Hematopoietic multipotent progenitor cell treated with erythropoietin and hydrocortisone succinate and interleukin-3 and kit ligand, for 8 days (in vitro differentiated cells): ENCODE measurements at regions not wholly inside any gene's neighbourhood (a gene's known extent, or its start where the extent isn't known, plus 50 kb on each side); places are given as distances from the start of the nearest gene placed in this dataset.
"Not testable (repeated sequence)": the region's sequence is repeated elsewhere in the genome, so short reads cannot be mapped to it uniquely, and the experiment has no call there.

Experiments used
- DNase-seq: peaks from one replicate; pipeline ENCODE4 v3.0.0-alpha.2; 2015

DNA sequence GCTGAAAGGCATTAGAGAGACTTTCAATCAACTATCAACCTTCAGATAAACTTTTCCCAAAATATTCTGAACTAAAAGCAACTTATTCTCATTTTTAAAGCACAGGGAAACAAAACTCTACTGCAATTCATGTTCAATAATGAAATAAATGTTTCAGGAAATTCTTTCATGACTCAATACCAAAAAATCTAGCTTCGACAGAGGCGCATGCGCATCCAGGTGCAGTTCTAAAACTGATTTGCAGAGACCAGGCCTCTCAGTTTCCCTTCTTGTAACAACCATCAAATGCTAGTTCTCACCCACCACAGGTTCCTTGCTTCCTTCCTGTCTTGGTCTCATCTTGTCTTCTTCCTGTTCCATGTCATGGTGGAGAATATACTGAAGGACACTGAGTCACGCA is 55.3 kb upstream of the NRBF2 start:
- DNase-seq: no peak

DNA sequence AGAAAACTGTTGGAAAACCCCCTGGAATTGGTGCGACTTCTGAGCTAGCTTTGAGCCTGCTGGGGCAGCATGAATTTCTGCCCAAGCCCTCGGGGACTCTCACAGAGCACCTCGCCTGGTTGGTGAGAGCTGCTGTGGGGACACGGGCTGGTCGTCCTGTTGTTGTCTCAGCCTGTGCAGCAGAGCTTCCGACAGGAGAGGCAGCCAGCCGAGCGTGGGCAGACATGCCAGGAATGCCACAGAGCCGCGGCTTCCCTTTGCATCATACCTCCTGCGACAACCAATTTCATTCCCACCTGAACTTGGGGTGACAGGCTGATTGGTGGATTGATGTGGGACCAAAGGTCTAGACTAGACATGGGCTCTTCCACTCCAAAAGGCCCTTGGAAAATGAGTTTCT is 60.2 kb upstream of the NRBF2 start:
- DNase-seq: no peak

DNA sequence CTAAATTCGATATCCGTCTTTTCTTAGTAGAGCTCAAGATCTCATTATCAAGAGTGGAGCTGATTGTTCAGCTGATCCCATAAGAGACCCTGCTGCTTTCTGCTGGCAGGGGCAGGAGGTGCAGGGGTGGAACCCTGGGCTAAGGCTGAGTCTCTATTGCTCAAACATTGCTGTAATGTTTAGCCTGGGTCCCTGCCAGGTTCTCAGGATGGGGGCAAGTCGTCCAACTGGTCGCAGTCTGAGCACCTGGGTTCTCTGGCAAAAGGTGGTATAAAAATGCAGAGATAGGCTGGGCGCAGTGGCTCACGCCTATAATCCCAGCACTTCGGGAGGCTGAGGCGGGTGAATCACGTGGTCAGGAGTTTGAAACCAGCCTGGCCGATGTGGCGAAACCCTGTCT is 62.0 kb upstream of the NRBF2 start:
- no peak for DNase-seq

DNA sequence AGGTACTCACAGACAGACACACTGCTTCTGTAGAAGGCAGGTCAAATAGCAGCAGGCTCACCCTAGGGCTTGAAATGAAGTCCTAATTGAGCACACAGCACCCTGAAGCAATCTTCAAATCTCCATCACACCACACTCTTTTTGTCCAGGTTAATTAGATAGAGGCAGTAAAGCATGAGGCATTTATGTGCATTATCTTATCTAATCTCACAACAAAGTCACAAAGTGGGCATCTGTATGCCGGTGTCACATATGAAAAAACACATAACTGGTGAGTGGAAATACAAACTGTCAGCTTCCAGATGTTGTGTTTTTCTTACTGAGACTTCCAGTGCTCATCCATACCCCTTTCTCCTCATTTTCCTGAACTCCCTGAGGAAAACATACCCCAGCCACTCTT is 63.8 kb upstream of the NRBF2 start:
- no peak for DNase-seq

DNA sequence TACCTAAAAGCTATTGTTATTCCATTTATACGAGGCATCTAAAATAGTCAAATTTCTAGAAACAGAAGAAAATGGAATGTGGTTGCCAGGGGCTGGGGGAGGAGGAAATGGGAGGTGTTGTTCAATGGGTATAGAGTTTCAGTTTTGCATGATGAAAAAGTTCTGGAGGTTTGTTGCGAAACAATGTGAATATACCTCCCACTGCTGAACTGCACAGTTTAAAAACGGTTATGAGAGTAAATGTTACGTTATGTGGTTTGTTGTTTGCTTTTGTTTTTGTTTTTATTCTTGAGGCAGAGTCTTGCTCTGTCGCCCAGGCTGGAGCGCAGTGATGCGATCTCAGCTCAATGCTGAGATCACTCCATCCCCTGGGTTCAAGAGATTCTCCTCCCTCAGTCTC is 64.9 kb upstream of the NRBF2 start:
- DNase-seq: no peak

DNA sequence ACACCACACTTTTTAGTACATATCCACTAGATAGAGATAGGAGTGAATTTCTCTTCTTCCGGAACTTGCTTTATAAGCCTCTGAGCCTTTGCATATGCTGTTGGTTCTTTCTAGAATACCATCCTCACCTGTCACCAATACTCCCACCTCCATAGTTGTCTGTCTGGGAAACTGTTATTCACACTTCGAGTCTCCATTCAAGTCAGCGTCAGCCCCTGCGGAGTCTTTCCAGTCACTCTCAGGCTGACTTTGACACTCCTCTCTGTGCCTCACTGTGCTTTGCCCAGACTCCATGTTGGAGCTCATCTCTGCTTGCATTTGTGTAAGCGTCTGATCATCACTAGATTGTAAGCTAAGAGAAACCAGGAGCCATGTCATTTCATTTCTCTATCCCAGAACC is 66.5 kb upstream of the NRBF2 start:
- DNase-seq: no peak

DNA sequence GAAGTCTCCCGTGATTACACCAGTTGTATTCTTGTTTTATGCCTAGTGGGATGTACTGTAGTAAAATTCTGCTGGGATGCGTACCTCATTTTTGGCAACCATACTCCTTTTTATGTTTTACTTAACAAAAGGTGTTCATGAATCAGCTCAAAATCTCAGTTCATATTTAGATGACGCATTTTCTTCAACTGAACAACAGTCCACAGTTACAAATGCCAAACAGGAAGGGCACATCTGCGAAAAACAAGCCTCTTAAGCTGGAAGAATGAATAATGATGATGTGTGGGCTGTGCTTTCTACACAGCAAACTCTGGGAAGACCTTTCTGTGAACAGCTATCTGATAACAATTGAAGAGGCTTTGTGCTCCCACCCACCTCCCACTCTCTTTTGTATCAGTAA is 68.4 kb upstream of the NRBF2 start:
- DNase-seq: no peak

GRCh38 chr10:63058236-63058635 is 74.9 kb upstream of the NRBF2 start:
- DNase-seq: no peak

DNA sequence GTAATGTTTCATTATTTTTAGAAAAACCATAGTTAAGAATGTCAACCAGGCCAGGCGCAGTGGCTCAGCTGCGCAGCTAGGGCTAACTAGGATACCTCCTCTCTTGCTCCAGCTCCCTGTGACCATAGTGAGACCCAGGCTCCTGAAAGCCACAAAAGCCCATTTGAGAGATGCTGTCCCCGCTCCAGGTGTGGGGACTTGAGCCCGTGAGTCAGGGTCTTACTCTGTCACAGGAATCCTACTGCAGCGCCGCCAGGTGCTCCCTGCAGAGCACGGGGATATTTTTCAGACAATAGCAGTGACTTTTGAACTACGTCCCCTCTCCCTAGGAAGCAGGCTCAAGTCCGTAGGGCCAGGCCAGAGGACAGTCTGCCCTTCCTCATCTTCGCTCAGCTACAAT is 75.6 kb upstream of the NRBF2 start:
- no peak for DNase-seq

- DNase-seq: no peak
Observed at GRCh38 chr10:63055705-63056104, 77.4 kb upstream of the NRBF2 start.

GRCh38 chr10:63054889-63055611 is 78.1 kb upstream of the NRBF2 start:
- DNase-seq: no peak

GRCh38 chr10:63052083-63052482 is 81.0 kb upstream of the NRBF2 start:
- no peak for DNase-seq

DNA sequence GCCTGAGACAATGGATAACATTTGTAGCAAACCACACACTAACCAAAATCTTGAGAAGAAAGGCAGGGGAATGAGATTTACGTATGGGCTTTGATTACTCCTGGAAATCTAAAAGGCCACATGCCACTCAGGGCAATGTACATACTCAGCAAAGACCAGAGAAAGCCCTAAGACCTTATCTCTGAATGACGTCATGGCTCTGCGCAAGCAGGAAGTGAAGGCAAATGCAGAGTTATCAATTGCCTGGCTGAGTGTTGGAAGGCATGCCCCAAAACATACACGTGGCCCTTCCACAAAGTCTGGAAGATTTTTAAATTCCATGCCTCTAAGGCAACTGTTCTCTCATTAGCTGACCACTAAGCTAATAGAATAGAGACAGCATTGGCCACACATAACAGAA is 90.9 kb upstream of the NRBF2 start:
- DNase-seq: no peak

DNA sequence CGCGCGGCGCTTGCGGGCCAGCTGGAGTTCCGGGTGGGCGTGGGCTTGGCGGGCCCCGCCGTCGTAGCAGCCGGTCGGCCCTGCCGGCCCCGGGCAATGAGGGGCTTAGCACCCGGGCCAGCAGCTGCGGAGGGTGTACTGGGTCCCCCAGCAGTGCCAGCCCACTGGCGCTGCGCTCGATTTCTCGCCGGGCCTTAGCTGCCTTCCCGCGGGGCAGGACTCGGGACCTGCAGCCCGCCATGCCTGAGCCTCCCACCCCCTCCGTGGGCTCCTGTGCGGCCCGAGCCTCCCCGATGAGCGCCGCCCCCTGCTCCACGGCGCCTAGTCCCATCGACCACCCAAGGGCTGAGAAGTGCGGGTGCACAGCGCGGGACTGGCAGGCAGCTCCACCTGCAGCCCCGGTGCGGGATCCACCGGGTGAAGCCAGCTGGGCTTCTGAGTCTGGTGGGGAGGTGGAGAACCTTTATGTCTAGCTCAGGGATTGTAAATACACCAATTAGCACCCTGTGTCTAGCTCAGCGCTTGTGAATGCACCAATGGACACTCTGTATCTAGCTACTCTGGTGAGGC is 99.4 kb upstream of the NRBF2 start:
- not testable (repeated sequence) for DNase-seq

GRCh38 chr10:63030536-63030935 is 102.6 kb upstream of the NRBF2 start:
- no peak for DNase-seq

DNA sequence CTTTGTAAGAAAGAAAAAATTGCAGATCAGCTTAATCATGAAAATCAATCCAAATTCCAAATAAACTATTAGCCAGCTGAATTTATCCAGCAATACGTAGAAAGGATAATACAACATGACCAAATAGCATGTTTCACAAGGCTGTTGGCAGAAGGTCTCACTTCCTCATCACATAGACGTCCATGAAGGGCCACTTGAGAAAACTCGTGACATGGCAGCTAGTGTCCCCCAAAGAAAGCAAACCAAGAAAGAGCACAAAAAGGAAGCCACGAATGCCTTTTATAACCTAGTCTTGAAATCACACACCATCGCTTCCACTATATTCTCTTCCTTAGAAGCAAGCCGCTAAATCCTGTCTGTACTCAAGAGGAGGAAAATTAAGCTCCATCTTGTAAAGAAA is 105.6 kb upstream of the NRBF2 start:
- no peak for DNase-seq

DNA sequence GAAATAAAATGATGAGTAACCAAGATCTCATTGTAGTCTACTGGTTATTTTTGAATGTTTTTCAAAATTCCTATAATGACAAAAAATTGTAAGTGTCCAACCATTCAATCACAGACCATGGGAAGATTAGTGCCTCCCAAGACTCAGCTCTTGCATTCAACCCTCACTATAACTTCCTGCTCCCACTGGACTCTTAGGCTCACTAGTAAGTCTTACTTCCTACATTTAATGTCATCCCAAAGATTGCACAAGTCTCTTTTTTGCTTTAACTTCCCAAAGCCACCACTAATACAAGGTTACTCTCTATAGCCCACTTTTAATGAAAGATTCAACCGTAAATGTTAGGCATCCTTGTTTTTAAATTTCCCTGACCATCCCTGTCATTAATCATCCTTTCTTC is 111.9 kb upstream of the NRBF2 start:
- no peak for DNase-seq

GRCh38 chr10:63013755-63014154 is 119.4 kb upstream of the NRBF2 start:
- DNase-seq: no peak

- no peak for DNase-seq
Observed at GRCh38 chr10:63012623-63013022, 120.5 kb upstream of the NRBF2 start.

DNA sequence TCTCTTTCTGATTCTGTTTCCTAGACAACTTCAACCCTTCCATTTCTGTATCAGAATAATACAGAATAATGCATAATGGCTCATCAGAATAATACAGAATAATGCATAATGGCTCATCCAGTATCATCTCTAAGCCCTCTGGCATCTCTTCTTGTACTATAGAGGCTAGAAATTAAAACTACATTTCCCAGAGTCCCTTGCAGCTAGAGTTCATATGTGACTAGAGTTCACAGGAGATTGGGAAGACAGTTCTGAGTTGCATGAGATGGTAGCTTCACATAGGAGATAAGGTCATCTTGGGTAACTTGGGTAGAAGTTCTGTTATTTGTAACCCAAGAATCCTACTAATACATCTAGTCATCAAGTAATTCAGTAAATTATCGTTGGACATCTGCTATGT is 122.9 kb upstream of the NRBF2 start:
- DNase-seq: no peak

GRCh38 chr10:63008491-63008890 is 124.6 kb upstream of the NRBF2 start:
- DNase-seq: no peak

DNA sequence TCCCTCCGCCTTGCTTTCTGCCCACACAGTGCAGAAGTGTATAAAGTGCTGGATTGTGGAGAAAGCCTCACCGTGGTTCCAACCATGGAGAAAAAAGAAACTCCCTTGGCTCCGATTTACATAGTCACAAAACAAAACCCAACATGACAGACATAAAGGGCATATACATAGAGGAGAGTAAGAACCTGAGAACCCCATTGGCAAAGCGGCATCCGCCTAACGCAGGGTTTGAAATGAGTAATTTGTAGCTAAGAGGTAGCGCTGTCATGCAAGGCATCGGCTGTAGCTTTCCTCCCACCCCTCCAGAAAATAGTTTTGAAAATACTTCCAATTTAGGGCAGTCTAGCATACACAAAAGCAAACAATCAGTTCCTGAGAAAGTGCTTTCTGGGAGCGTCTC is 126.0 kb upstream of the NRBF2 start:
- DNase-seq: no peak

- DNase-seq: no peak
Observed at GRCh38 chr10:63005246-63005645, 127.9 kb upstream of the NRBF2 start.

GRCh38 chr10:63003816-63004453 is 129.2 kb upstream of the NRBF2 start:
- peak; percentile 7 for DNase-seq

GRCh38 chr10:62996925-62997324 is 136.2 kb upstream of the NRBF2 start:
- no peak for DNase-seq
